ENCODE measurements at regions not wholly inside any gene's neighbourhood (a gene's known extent, or its start where the extent isn't known, plus 50 kb on each side); places are given as distances from the start of the nearest gene placed in this dataset.

- POLR2A ChIA-PET: no interaction called here
- TF ChIP-seq EHMT2 (IDR thresholded peaks at IDR 0.05): no peak
- TF ChIP-seq ATF1 (CRISPR knock-in tag; IDR thresholded peaks at IDR 0.05): no peak
- TF ChIP-seq ATF1 (tag; IDR thresholded peaks at IDR 0.05): no peak
- no peak for TF ChIP-seq HDAC8 (tag; IDR thresholded peaks at IDR 0.05)
- TF ChIP-seq YBX1 (IDR thresholded peaks at IDR 0.05): no peak
- no peak for TF ChIP-seq HDAC2 (IDR thresholded peaks at IDR 0.05)
- TF ChIP-seq LARP7 (IDR thresholded peaks at IDR 0.05): no peak
- no peak for TF ChIP-seq GTF2A2 (tag; IDR thresholded peaks at IDR 0.05)
- TF ChIP-seq ZNF146 (CRISPR knock-in tag; IDR thresholded peaks at IDR 0.05; ENCODE audit: unreplicated experiment): no peak
- no peak for TF ChIP-seq MCM3 (IDR thresholded peaks at IDR 0.05)
- no peak for TF ChIP-seq ZNF354B (CRISPR knock-in tag; IDR thresholded peaks at IDR 0.05)
- TF ChIP-seq TEAD2 (tag; IDR thresholded peaks at IDR 0.05): no peak
- no peak for ATAC-seq
- Histone ChIP-seq H3K4me3 (no peak overlapping the region), H3K4me1 (replicated peaks in 1 of 2; ENCODE audit: control insufficient read depth in 2 of 2, insufficient read depth in 2 of 2, low read length in 2 of 2) (no peaks in the 10 kb centered on the region; a peak in 2 of 5 replicates), H3K79me2 (ENCODE audit: control insufficient read depth, insufficient read depth, low read length) (no peaks in the 10 kb centered on the region), H3K9ac (ENCODE audit: insufficient read depth in 1 of 2, low read depth in 2 of 2, low read length in 2 of 2) (no peak overlapping the region), H3K9me1 (ENCODE audit: control insufficient read depth, insufficient read depth, low read length) (no peaks in the 10 kb centered on the region), H3K36me3 (ENCODE audit: control insufficient read depth, insufficient read depth, low read length) (no peaks in the 10 kb centered on the region), H2AFZ (ENCODE audit: low read depth, low read length) (no peak overlapping the region), H3K27me3 (ENCODE audit: control insufficient read depth in 2 of 2, insufficient read depth in 2 of 2, low read length in 2 of 2) (no peaks in the 10 kb centered on the region), H3K27ac (ENCODE audit: extremely low read depth, low read depth, low read length) (no peak overlapping the region), H3K9me3 (replicated peaks; ENCODE audit: control insufficient read depth, insufficient read depth, low read depth, low read length) (no peaks in the 10 kb centered on the region), H3K4me2 (ENCODE audit: insufficient read depth, low read length) (no peak overlapping the region), H4K20me1 (replicated peaks; ENCODE audit: control insufficient read depth, insufficient read depth, low read length) (no peaks in the 10 kb centered on the region)
- no peak for DNase-seq (ENCODE audit: extremely low read depth in 1 of 4, low spot score in 3 of 4)
- CTCF ChIA-PET (ENCODE audit: low intra/inter-chr PET ratio): no interaction called here
- FAIRE-seq: no peak
- in situ Hi-C loops (cut with MboI): no loop called here
- BruUV-seq (replicated peaks): no TSS peak
- intact Hi-C loops (cut with micrococcal nuclease): no loop called here
- 0% methylated on average over 6 of the region's 6 CpGs for WGBS (ENCODE audit: insufficient coverage, low coverage, missing lambda C conversion rate)
Measured at GRCh38 chr16:9381399-9381798, 290.0 kb downstream of the HAPSTR1 start.
